ENCODE measurements at regions not wholly inside any gene's neighbourhood (a gene's known extent, or its start where the extent isn't known, plus 50 kb on each side); places are given as distances from the start of the nearest gene placed in this dataset.
"Not testable (repeated sequence)": the region's sequence is repeated elsewhere in the genome, so short reads cannot be mapped to it uniquely, and the experiment has no call there.

DNA sequence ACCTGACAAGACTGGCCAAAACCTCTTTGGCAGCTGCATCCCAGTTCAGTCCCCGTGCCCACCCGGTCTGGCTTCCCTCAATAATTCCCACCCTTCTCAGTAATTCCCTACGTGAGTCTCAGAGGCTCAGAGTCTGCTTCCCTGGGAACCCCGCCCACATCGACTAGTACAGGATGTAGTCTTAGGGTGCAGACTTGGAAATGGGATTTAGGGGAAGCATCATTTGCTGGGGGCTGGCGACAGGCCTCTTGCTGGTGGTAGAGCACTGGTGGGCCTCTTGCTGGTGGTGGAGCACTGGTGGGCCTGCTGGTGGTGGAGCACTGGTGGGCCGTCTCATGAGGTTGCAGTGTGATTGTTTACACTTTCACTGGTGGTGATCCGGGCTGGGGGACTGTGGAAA, 199.5 kb upstream of the B3GAT1 start:
- DNase-seq = no peak

DNA sequence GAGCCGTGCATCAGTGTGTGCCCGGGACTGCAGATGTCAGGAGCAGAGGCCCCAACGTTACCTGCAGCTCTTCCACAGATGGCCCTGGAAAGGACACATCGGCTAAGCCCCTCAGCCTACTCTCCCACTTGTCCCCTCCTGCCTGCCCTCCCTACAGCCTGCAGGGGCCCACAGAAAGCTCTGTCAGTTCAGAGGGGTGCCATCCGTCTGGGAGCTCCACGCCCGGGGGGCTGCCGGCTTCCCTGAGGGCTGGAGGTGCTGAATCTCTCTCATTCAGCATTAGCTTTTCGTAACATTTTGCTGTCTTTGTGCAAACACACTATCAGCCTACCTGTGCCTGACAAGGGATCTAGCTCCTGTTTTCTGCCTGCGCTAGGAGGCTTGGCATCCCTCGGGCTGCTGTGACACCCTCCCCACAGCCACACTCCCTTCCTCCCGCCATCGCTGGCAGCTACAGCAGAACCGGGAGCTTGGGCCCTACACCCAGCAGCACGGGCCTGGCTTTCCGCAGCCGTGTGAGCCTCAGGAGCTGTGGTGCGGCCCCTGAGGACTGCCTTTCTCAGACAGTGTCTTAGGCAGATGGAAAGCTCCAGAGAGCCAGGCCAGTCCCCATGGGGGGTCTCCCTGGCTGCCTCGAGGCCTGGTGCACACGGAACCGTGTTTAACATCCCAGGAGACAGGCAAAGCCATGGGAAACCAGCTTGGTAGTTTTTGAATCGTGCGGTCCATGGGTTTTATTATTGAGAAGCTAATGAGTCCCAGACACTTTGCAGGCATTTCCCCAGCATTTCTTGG, 198.3 kb upstream of the B3GAT1 start:
- no peak for DNase-seq

DNA sequence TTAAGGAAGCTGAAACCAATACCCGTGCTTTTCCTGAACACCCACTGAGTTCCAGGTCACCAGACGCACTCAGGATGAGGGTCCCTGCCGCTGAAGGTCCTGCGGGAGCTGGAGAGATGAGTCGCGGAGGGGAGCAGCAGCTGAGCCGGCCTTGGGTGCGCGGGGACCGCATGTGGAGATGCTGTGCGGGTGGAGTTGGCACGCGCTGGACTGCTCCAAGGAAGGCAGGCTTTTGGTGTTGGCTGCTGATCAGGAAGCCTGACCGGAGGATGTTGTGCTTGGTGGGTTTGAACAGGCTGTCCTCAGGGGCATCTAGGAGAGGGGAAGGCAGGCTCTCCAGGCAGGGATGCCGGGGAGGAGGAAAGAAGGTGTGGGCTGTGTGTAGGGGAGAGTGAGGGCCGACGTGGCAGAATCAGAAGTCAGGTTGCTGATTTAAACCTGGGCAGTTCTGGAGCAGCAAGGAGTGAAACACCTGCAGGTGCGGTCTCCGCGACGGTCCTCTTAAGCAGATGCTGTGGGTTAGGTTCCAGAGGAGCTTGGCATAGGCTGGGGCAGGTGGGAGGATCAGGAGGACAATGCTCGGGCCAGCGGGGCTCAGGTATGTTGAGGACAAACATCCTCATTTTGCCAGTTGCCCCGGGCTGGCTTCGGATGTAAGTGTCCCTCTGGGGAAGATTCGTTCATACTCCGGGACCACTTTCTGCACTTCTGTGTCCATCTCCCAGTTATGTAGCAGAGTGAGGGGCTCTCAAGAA, 197.5 kb upstream of the B3GAT1 start:
- DNase-seq = no peak

DNA sequence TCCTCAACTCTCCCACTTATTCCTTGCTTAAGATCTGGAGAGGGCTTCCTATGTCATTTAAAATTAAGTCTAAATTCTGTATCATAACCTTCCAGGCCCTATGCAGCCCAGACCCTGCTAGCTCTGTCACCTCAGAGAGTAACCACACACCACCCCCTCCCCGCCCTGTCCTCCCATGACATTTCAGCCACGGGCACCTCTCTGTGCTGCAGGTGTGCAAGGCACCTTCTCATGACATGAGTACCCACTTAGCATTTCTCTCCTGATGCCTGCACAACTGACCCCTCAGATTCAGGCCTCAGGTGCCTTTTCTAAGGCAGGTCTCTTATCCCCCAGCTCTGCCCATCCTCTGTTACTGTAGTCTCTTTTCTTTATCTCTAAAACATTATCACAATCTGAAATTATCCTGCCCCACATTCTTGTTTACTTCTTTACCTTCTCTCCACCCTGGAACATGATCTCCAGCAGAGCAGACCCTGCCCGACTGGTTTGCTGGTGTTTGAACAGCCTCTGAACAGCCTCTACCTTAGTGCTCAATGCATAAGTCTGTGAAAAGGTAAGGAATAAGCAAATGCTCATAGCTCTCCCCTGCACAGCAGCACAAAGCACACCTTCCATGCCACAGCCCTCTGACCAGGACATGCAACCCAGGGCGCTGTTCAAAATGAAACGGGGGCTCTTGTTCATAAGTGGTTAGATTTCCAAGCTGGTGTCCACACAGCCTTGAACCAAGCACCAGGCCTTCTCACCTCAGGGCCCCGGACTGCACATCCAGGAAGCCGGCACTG, 196.1 kb upstream of the B3GAT1 start:
- no peak for DNase-seq

DNA sequence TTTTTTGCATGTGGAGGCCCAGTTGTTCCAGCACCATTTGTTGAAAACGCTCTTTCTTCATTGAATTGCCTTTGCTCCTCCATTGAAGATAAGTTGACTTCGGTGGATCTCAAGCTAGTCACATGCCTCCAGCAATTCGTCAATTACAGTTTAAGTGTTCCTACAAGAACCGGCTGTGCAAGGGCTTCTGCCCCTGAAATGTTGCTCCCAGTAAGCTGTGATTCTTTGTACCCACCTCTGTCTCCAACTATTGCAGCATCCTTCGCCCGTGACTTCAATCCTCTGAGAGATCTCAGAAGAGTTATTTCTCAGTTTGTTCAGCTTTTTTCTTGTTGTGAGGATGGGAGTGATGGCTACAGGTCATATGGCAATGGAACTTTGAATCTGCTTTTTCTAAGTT, 194.2 kb upstream of the B3GAT1 start:
- no peak for DNase-seq

DNA sequence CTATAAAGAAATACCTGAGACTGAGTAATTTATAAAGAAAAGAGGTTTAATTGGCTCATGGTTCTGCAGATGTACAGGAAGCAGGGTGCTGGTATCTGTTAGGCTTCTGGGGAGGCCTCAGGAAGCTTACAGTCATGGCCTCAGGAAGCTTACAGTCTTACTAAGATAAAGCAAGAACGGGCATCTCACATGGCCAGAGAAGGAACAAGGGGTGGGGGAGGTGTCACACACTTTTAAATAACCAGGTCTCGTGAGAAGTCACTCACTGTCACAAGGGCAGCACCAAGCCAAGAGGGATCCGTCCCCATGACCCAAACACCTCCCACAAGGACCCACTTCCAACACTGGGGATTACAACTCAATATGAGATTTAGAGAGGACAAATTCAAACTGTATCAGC, 192.8 kb upstream of the B3GAT1 start:
- DNase-seq = no peak

DNA sequence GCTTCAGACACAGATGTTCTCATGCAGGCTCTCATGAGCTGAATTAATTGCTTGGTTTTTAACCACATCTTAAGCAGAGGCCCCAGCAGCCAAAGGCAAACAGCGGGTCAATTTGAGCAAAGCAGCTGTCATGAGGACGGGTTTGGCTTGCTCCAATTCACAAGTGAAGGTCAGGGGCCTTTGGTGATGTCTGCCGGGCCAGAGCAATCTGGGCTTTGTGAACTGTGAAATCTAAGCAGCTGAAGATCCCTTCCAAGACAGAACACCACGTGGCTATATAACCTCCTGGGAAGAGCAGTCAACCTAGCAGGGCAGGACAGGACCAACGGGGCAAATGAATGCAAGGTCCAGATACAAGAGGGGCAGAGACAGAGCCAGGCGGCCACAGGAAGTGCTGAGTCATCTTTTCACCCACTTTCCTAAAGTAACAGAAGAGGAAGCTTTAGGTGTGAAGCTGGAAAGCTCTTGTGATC, 187.3 kb upstream of the B3GAT1 start:
- no peak for DNase-seq

DNA sequence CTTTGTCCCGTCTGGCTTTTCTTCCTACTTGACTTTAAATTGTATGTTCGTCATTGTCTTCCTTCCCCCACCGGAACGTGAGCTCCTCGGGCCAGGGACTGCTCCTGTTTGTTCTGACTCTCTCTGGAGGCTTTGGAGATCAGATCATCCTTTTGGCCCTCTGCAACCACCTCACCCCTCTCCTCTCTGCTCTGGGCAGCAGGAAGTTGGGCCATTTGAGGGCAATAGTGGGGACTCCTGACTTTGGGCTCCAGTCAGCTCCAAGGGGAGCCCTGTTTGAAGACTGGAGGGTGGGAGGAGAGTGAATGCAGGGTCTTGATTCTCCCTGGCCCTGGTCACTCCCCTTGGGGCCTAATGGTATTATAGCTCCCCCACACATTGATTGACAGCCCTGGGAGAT, 186.3 kb upstream of the B3GAT1 start:
- DNase-seq = no peak

DNA sequence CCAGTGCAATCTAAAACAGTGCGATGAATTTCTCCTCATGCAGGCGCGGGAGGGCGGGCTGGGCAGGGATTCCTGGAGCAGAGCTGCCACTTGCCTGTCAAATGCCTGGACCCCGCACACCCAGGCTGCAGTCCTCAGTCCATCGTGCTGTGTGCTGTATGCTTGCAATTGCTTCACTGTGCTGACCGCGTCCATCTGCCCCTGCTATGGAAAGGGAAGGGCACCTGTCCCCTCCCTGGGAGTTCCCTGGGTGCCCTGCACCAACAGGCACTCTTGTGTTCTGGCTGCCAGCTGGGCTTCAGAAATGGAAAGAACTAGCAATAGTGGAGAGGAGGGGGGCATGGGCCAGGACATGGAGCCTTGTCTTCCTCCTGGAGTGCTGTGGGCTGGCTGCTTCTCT, 185.4 kb upstream of the B3GAT1 start:
- DNase-seq = no peak

DNA sequence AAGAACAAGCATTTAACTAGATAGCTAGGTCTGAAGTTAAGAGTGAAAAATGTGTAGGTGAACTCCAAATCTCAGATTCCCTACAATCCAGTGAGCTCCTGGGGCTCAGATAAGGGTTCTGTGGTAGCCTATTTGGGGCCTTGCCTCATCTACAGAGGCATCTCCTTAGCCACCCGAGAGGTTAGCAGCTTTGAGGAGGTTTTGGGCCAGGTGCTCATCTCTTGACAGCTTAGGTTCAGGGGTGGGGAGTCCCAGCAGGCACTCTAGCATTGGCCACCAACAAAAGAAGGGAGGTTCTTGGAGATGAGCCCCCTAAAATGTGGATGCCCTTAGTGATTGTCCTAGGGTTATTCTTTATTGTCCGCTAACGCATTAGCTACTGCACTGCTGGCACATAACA, 184.4 kb upstream of the B3GAT1 start:
- no peak for DNase-seq

DNA sequence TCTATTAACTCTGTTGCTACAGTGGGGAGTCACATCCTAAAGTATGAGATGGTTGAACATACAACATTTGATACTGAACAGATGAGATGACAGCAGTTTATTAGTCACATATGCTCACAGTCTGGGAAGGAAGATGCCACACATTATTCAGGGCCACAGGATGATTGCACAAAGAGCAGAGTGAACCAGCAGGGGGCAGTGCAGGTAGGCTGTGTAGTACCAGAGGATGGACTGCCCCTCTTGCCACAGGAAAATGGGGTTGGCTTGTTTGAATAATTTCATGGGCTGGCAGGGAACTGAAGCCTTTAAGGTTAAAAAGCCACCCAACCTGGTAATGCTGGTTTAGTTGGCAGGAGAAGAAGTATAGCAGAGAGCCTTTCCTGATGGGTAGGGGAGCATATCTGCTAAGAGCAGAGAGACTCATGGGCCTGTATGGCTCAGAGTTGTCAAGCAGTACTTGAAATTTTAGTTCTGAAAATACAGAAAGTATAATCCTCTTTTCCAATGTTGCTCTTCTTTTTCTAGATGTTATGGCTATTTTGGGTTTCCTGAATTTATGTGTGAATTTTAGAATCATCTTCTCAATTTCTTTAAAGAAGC, 180.4 kb upstream of the B3GAT1 start:
- peak in 1 of 6 experiments; percentile 6 for DNase-seq

DNA sequence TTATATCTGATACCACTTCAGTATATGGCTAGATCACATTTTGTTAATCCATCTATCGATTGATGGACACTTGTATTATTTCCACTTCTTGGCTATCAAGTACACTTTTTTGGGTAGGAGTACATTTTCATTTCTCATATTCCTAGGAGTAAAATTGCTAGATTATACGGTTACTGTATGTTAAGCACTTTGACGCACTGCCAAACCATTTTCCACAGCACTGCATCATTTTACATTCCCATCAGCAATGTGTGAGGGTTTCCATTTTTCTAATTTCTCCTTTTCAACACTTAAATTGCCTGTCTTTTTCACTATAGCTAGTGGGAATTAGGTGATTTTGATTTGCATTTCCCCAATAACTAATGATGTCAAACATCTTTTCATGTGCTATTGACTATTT, 179.3 kb upstream of the B3GAT1 start:
- DNase-seq = no peak

DNA sequence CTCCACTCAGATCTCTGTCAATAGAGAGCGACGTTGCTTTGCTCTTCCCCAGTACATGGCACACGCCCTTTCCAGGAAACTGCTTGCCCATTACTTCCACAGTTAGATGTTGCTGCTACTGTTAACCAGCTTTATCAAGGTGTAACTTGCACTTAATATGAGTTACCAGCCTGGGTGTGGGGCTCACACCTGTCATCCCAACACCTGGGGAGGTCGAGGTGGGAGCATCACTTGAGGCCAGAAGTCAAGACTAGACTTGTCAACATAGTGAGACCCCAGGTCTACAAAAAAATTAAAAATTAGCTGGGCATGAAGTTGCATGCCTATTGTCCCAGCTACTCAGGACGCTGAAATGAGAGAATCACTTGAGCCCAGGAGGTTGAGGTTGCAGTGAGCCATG, 177.1 kb upstream of the B3GAT1 start:
- DNase-seq = no peak

DNA sequence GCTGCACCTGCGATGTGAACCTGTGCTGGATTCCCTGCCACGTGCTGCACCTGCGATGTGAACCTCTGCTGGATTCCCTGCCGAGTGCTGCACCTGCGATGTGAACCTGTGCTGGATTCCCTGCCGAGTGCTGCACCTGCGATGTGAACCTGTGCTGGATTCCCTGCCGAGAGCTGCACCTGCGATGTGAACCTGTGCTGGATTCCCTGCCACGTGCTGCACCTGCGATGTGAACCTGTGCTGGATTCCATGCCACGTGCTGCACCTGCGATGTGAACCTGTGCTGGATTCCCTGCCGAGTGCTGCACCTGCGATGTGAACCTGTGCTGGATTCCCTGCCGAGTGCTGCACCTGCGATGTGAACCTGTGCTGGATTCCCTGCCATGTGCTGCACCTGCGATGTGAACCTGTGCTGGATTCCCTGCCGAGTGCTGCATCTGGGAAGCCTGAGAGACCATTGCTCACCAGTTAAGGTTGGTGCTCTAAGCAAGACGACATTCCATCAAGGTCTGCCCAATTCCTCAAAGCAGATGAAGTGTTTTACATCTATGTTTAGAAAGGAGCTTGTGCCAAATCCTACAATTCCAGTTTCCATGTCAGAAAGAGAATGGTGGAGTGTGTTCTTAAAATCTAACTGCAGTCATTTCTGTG, 176.5 kb upstream of the B3GAT1 start:
- DNase-seq = not testable (repeated sequence)

DNA sequence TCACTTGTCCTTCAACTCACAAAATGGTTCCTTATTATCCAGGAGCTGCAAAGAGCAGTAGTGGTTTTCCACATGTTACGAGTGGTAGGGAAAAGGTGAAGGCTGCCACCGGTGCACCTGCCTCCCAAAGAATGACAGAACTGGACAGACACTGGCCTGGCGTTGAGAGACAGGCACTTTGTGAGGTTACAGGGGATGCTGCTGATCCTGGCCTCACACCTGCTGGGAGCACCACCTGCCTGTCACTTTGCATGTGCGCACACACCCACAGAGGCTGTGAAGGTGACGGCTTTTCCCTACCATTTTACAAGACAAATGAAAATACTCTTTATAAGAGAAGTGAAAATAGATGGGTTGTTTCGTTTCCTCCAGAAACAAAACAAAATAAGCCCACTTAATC, 175.3 kb upstream of the B3GAT1 start:
- no peak for DNase-seq

DNA sequence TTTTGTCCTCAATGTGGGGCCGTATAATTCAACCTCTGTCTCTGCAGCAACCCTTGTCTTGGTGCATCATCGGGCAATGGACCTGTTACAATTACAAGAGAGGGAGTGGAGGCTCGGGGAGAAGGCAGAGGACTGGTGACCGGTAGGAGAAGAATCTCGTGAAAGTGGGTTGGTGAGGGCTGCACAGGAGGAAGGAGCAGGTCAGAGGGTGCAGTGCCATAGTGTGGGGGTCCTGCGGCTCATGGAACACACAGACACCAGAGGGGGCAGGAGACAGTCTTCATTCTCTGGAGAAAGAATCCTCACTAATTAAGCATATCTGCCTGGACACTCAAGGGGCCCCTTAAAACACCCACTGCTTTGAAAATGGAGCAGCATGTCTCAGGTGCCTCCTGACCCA, 174.7 kb upstream of the B3GAT1 start:
- DNase-seq = no peak

DNA sequence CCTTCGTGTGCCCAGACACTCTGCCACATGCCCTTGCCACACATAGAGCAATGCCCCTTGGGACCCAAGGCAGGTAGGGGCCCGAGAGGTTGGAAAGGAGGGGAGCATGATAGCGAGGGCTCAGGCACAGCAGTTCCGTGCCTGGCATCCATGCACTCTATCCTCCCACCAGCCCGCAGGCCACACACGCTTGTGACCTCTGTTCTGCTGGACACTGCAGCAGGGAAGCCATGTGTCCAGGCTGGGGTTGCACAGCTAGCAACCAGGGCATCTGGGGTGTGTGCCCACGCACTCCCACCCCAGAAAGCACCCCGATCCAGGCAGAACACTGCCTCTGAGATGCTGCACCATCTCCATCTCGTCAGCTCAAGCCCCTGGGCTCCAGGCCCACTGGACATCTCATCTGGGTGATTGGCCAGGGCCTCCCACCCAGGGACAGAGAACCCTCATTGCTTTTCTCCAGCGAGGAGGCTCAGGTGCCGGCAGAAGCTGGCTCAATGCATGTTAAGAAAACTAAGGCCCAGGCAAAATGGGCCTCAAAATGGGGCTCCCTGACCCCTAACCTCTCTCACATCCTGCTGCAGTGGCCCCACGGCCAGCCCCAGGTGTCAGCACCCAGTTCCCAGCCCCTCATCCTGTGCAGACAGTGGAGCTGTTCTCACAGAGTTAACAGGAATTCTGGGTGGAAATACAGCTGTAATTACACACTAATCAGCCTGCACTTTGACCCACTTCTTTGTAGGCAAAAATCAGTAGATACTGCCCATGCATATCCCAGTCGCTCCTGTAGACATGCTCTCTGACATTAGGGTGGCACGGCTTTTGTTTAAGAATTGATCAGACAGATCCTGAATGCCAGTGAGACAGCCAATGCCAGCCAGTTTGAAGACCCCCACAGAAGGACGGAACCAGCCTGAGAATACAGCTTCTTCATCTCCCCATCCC, 173.9 kb upstream of the B3GAT1 start:
- DNase-seq = no peak

DNA sequence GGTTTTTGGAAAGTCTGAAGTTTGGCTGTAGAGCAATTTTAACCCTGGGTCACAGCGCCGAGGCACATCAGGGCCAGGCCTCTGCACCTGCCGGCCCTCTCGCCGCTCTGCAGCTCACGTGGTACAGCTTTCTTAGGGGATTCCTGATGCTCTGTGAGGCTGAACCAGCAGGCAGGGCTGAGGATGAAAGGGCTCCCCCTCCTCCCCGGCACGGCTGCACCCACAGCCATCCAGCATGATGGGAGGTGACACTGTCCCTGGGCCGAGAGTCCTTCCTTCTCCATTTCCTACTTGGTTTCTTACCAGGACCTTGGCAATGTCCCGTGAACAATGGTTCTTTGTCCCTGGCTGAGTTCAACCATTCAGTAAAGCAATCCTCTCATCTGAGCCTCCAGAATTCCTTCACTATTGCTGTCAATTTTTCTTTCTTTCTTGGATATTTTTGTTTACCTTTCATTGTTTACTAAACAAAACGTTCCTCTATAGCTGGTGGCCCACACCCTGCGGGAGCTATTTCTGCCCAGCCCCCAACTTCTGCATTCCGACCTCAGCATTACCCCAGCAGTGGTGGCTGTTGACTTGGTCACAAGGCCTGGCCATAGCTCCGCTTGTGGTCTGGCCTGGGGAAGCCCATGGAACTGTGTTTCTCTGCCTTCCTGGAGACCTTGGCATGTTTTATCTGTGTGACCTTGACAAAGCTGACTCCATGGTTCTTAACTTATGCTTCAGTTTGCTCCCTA, 172.8 kb upstream of the B3GAT1 start:
- no peak for DNase-seq

DNA sequence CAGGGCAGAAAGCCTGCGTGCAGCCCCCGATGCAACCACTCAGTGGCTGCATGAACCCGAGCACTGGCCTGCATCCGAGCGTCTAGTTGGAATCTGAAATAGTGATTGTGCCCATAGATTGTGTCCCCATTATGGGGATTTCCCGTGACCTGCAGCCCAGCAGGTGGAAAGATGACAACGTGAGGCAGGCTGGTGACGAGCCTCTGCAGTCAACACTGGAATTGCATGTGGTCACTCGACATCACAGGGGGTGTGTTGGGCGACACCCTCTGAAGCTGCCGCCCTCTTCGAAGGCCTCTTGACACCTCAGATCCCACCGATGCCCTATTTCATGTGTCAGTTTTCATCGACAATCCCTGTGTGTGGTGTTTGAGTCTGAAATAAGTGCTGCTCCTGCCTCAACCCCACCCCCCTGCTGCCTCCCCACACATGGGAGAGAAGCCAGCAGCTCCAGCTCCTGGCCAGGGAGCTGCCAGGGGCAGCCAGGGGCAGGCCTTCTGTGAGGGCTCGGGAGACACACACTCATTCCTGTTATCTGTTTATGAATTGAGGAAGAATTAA, 172.0 kb upstream of the B3GAT1 start:
- no peak for DNase-seq

DNA sequence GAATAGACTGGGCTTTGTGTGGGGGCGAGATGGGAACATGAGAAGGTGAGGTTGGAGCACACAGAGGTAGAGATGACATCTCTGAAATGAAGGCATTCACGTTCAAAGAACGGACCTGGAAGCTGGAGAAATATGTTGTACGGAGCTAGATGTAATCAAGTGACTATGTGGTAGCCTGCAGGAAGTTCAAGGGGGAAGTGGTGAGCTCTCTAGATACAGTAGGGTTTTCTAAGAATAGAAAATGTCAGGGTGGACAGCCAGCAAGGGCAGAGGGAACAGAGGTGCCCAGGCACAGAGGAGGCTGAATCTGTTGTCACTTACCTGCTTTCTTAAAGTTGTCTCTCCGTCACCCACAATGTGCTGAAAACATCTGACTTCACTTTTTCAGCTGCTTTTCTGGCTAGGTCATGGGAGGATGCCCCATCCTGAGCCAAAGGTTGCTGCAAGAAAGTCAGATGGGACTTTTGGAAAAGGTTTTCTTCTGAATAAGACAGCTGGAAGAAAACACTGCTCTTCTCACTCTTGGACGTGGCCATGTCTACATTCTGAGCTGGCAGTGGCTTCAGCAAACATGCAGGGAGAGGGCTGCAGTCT, 171.5 kb upstream of the B3GAT1 start:
- no peak for DNase-seq

Data from stimulated activated naive CD4-positive, alpha-beta T cell (primary cell).